Epithelial cell of prostate (primary cell): ENCODE measurements at regions not wholly inside any gene's neighbourhood (a gene's known extent, or its start where the extent isn't known, plus 50 kb on each side); places are given as distances from the start of the nearest gene placed in this dataset.

Experiments
- DNase-seq: peaks from one replicate; pipeline ENCODE4 v3.0.0-alpha.2; 2011; ENCODE audit warnings: low read depth, low spot score
- H3K27ac ChIP-seq: fragments of 450-650 bp; 2 replicates; pipeline ENCODE4 v1.5.1; 2017; ENCODE audit warnings: mild to moderate bottlenecking

- DNase-seq = no peak
- H3K27ac ChIP-seq = no peak overlapping the region
These were observed 591.5 kb upstream of the PITX2 start for GRCh38 chr4:111214371-111214770.

- H3K27ac ChIP-seq = no peak overlapping the region
- no peak for DNase-seq
These were observed 592.9 kb upstream of the PITX2 start for GRCh38 chr4:111215755-111216154.

GRCh38 chr4:111216791-111217190, 593.9 kb upstream of the PITX2 start:
- no peak for DNase-seq
- no peak overlapping the region for H3K27ac ChIP-seq

- no peak for DNase-seq
- H3K27ac ChIP-seq = no peak overlapping the region
These were observed 598.5 kb upstream of the PITX2 start for GRCh38 chr4:111221371-111221770.

- DNase-seq = no peak
- H3K27ac ChIP-seq = no peak overlapping the region
These were observed 605.5 kb upstream of the PITX2 start for GRCh38 chr4:111228396-111228795.

- DNase-seq = no peak
- H3K27ac ChIP-seq = no peak overlapping the region
These were observed 606.0 kb upstream of the PITX2 start for GRCh38 chr4:111228874-111229273.

- DNase-seq = no peak
- no peak overlapping the region for H3K27ac ChIP-seq
These were observed 607.4 kb upstream of the PITX2 start for GRCh38 chr4:111230265-111230664.

GRCh38 chr4:111231281-111231680, 608.4 kb upstream of the PITX2 start:
- DNase-seq = no peak
- no peak overlapping the region for H3K27ac ChIP-seq

- no peak overlapping the region for H3K27ac ChIP-seq
- no peak for DNase-seq
These were observed 612.1 kb upstream of the PITX2 start for GRCh38 chr4:111234939-111235338.

- no peak overlapping the region for H3K27ac ChIP-seq
- no peak for DNase-seq
These were observed 641.0 kb upstream of the PITX2 start for GRCh38 chr4:111263836-111264235.

GRCh38 chr4:111266937-111267336, 644.1 kb upstream of the PITX2 start:
- no peak for DNase-seq
- no peak overlapping the region for H3K27ac ChIP-seq

GRCh38 chr4:111267786-111268185, 644.9 kb upstream of the PITX2 start:
- DNase-seq = no peak
- no peak overlapping the region for H3K27ac ChIP-seq

GRCh38 chr4:111268769-111269414, 646.0 kb upstream of the PITX2 start:
- no peak for DNase-seq

GRCh38 chr4:111269439-111269838, 646.6 kb upstream of the PITX2 start:
- no peak overlapping the region for H3K27ac ChIP-seq
- no peak for DNase-seq

More at GRCh38 chr4:111268769-111269414, 646.0 kb upstream of the PITX2 start:
- H3K27ac ChIP-seq = no peak overlapping the region

- H3K27ac ChIP-seq = no peak overlapping the region
- DNase-seq = no peak
These were observed 651.2 kb upstream of the PITX2 start for GRCh38 chr4:111274060-111274459.

GRCh38 chr4:111274486-111274885, 651.6 kb upstream of the PITX2 start:
- DNase-seq = no peak
- H3K27ac ChIP-seq = no peak overlapping the region

GRCh38 chr4:111281219-111281618, 658.3 kb upstream of the PITX2 start:
- H3K27ac ChIP-seq = no peak overlapping the region
- no peak for DNase-seq

GRCh38 chr4:111282035-111282434, 659.2 kb upstream of the PITX2 start:
- H3K27ac ChIP-seq = no peak overlapping the region
- DNase-seq = no peak

- no peak overlapping the region for H3K27ac ChIP-seq
- no peak for DNase-seq
These were observed 660.3 kb upstream of the PITX2 start for GRCh38 chr4:111283066-111283677.

GRCh38 chr4:111296466-111296865, 673.6 kb upstream of the PITX2 start:
- no peak for DNase-seq

GRCh38 chr4:111303806-111304205, 680.9 kb upstream of the PITX2 start:
- DNase-seq = no peak
- H3K27ac ChIP-seq = no peak overlapping the region

More at GRCh38 chr4:111296466-111296865, 673.6 kb upstream of the PITX2 start:
- no peak overlapping the region for H3K27ac ChIP-seq

- no peak overlapping the region for H3K27ac ChIP-seq
- no peak for DNase-seq
These were observed 700.6 kb upstream of the PITX2 start for GRCh38 chr4:111323496-111323895.
